HepG2 (cell line): ENCODE measurements at regions not wholly inside any gene's neighbourhood (a gene's known extent, or its start where the extent isn't known, plus 50 kb on each side); places are given as distances from the start of the nearest gene placed in this dataset.

ENCODE experiments used
- HNF4A ChIP-seq: sonication (generic); formaldehyde crosslinking; IDR thresholded peaks from 2 replicates; pipeline ENCODE4 v1.4.0; 2020; ENCODE audit warnings: missing genetic modification reagents
- HOXA5 ChIP-seq: sonication (generic); formaldehyde crosslinking; IDR thresholded peaks from 2 replicates; pipeline ENCODE4 v1.4.0; 2020; ENCODE audit warnings: missing genetic modification reagents
- JARID2 ChIP-seq: sonication (generic); formaldehyde crosslinking; IDR thresholded peaks from 2 replicates; pipeline ENCODE4 v1.8.1; 2023; ENCODE audit warnings: missing genetic modification reagents, inconsistent platforms; ENCODE audit not compliant: insufficient replicate concordance
- MED1 ChIP-seq: sonication (generic); formaldehyde crosslinking; IDR thresholded peaks from 2 replicates; pipeline ENCODE4 v1.4.0; 2020; ENCODE audit warnings: missing genetic modification reagents
- NCOR1 ChIP-seq: fragments of 200-600 bp; sonication (generic); IDR thresholded peaks from 2 replicates; pipeline ENCODE4 v1.7.0; 2017; ENCODE audit warnings: antibody characterized with exemption, low read length, borderline replicate concordance
- NFYB ChIP-seq: sonication (generic); formaldehyde crosslinking; IDR thresholded peaks from 2 replicates; pipeline ENCODE4 v1.4.0; 2020; ENCODE audit warnings: missing genetic modification reagents
- POGZ ChIP-seq: sonication (generic); formaldehyde crosslinking; IDR thresholded peaks from 2 replicates; pipeline ENCODE4 v1.4.0; 2020; ENCODE audit warnings: mild to moderate bottlenecking, missing genetic modification reagents
- PTBP1 ChIP-seq: fragments of 200-400 bp; formaldehyde crosslinking; IDR thresholded peaks from 2 replicates; pipeline ENCODE4 v1.6.1; 2018; ENCODE audit warnings: low read length, low read depth; ENCODE audit not compliant: poor library complexity, severe bottlenecking
- SMAD3 ChIP-seq: sonication (generic); formaldehyde crosslinking; IDR thresholded peaks from 2 replicates; pipeline ENCODE4 v1.4.0; 2020; ENCODE audit warnings: missing genetic modification reagents
- SOX5 ChIP-seq: IDR thresholded peaks from 2 replicates; pipeline ENCODE4 v1.6.1; 2016; ENCODE audit warnings: borderline replicate concordance
- STAG1 ChIP-seq: sonication (generic); formaldehyde crosslinking; IDR thresholded peaks from 2 replicates; pipeline ENCODE4 v1.4.0; 2020; ENCODE audit warnings: missing genetic modification reagents
- TCF7L2 ChIP-seq: IDR thresholded peaks from 2 replicates; pipeline ENCODE4 v1.6.1; 2011; ENCODE audit warnings: mild to moderate bottlenecking, low read depth, low read length, moderate library complexity
- ZBTB10 ChIP-seq: sonication (generic); formaldehyde crosslinking; IDR thresholded peaks from 2 replicates; pipeline ENCODE4 v1.4.0; 2020; ENCODE audit warnings: missing genetic modification reagents, borderline replicate concordance
- ZBTB39 ChIP-seq: sonication (generic); formaldehyde crosslinking; IDR thresholded peaks from 2 replicates; pipeline ENCODE4 v1.5.0; 2020; ENCODE audit warnings: missing genetic modification reagents
- ZFP91 ChIP-seq: sonication (generic); formaldehyde crosslinking; IDR thresholded peaks from 2 replicates; pipeline ENCODE4 v1.9.0; 2022; ENCODE audit warnings: missing genetic modification reagents, mild to moderate bottlenecking, borderline replicate concordance
- ZNF276 ChIP-seq: sonication (generic); formaldehyde crosslinking; IDR thresholded peaks from 2 replicates; pipeline ENCODE4 v1.4.0; 2020; ENCODE audit warnings: mild to moderate bottlenecking, low read depth, missing genetic modification reagents
- ZSCAN21 ChIP-seq: sonication (generic); formaldehyde crosslinking; IDR thresholded peaks from 2 replicates; pipeline ENCODE4 v1.8.0; 2022; ENCODE audit warnings: mild to moderate bottlenecking, missing genetic modification reagents, moderate library complexity, borderline replicate concordance
- ZSCAN29 ChIP-seq: sonication (generic); formaldehyde crosslinking; conservative IDR thresholded peaks from 2 replicates; pipeline ENCODE4 v1.4.0; 2020; ENCODE audit warnings: mild to moderate bottlenecking, missing genetic modification reagents
- TF ChIP-seq, protein P1 (sequence below): sonication (generic); formaldehyde crosslinking; IDR thresholded peaks from 2 replicates; pipeline ENCODE4 v1.9.0; 2021; ENCODE audit warnings: missing genetic modification reagents, mild to moderate bottlenecking, borderline replicate concordance

GRCh38 chrY:16101815-16102214 lies 1577.5 kb downstream of the NLGN4Y start (continued):
- no peak for TF ChIP-seq ZFP91 (CRISPR knock-in tag)
- TF ChIP-seq ZSCAN21 (CRISPR knock-in tag): no peak
- TF ChIP-seq ZBTB39 (CRISPR knock-in tag): no peak
- TF ChIP-seq NFYB (CRISPR knock-in tag): no peak
- peak; percentile 45; the same call in 1 of the 2 replicates for TF ChIP-seq NCOR1
- no peak for TF ChIP-seq TCF7L2
- no peak for TF ChIP-seq HOXA5 (CRISPR knock-in tag)
- TF ChIP-seq ZNF276: no peak
- TF ChIP-seq STAG1 (CRISPR knock-in tag): peak; percentile 14; the same call in 1 of the 2 replicates
- no peak for TF ChIP-seq POGZ (CRISPR knock-in tag)
- no peak for TF ChIP-seq SMAD3 (CRISPR knock-in tag)
- peak; percentile 41; the same call in 1 of the 2 replicates for TF ChIP-seq SOX5
- no peak for TF ChIP-seq JARID2
- no peak for TF ChIP-seq ZSCAN29 (CRISPR knock-in tag)
- TF ChIP-seq HNF4A (CRISPR knock-in tag): peak; percentile 98
- TF ChIP-seq, protein P1, sequence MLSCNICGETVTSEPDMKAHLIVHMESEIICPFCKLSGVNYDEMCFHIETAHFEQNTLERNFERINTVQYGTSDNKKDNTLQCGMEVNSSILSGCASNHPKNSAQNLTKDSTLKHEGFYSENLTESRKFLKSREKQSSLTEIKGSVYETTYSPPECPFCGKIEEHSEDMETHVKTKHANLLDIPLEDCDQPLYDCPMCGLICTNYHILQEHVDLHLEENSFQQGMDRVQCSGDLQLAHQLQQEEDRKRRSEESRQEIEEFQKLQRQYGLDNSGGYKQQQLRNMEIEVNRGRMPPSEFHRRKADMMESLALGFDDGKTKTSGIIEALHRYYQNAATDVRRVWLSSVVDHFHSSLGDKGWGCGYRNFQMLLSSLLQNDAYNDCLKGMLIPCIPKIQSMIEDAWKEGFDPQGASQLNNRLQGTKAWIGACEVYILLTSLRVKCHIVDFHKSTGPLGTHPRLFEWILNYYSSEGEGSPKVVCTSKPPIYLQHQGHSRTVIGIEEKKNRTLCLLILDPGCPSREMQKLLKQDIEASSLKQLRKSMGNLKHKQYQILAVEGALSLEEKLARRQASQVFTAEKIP (CRISPR knock-in tag): no peak
- TF ChIP-seq PTBP1: no peak
- no peak for TF ChIP-seq ZBTB10 (CRISPR knock-in tag)
- TF ChIP-seq MED1 (CRISPR knock-in tag): peak; percentile 78
